ENCODE measurements at regions not wholly inside any gene's neighbourhood (a gene's known extent, or its start where the extent isn't known, plus 50 kb on each side); places are given as distances from the start of the nearest gene placed in this dataset.

DNA sequence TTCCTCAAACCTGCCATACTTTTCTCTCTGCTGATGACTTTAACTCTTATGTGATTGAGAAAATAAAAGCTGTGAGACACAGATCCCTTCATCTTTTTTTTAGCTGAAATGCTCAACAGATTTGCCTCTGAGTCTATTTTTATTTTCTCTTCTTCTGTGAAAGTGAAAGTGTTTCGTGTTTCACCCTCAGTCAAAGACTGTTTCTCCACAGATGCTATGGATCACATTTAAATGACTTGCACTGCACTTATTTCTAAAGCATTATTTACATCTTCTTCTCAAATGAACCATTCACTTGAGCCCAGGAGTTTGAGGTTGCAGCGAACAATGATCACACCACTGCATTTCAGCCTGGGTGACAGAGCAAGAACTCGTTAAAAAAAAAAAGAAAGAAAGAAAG, 890.1 kb upstream of the PCDH20 start:
- TF ChIP-seq, protein P1, sequence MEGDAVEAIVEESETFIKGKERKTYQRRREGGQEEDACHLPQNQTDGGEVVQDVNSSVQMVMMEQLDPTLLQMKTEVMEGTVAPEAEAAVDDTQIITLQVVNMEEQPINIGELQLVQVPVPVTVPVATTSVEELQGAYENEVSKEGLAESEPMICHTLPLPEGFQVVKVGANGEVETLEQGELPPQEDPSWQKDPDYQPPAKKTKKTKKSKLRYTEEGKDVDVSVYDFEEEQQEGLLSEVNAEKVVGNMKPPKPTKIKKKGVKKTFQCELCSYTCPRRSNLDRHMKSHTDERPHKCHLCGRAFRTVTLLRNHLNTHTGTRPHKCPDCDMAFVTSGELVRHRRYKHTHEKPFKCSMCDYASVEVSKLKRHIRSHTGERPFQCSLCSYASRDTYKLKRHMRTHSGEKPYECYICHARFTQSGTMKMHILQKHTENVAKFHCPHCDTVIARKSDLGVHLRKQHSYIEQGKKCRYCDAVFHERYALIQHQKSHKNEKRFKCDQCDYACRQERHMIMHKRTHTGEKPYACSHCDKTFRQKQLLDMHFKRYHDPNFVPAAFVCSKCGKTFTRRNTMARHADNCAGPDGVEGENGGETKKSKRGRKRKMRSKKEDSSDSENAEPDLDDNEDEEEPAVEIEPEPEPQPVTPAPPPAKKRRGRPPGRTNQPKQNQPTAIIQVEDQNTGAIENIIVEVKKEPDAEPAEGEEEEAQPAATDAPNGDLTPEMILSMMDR (IDR thresholded peaks at IDR 0.05; ENCODE audit: low read depth, low read length, poor library complexity, severe bottlenecking) = no peak
- no peak for TF ChIP-seq EZH2phosphoT487 (IDR thresholded peaks at IDR 0.05; ENCODE audit: borderline replicate concordance, low read length)
